Peyer's patch (tissue), 4 donors: ENCODE measurements at regions not wholly inside any gene's neighbourhood (a gene's known extent, or its start where the extent isn't known, plus 50 kb on each side); places are given as distances from the start of the nearest gene placed in this dataset.
"Not testable (repeated sequence)": the region's sequence is repeated elsewhere in the genome, so short reads cannot be mapped to it uniquely, and the experiment has no call there.

Experiments used
- CTCF ChIP-seq, 6 experiments: fragments of 450-650 bp in 4 of 6; fragments of 200-600 bp in 2 of 6; sonication (generic) in 1 of 6; IDR thresholded peaks; one replicate each; pipeline ENCODE4 v1.5.1; 2017 to 2019; ENCODE audit warnings: antibody characterized with exemption in 6 of 6, mild to moderate bottlenecking in 3 of 6, moderate library complexity in 1 of 6
- POLR2A ChIP-seq, 2 donors: fragments of 450-650 bp; IDR thresholded peaks; one replicate each; pipeline ENCODE4 v1.5.1; 2017; ENCODE audit warnings: antibody characterized with exemption in 2 of 2, mild to moderate bottlenecking in 2 of 2, moderate library complexity in 2 of 2

DNA sequence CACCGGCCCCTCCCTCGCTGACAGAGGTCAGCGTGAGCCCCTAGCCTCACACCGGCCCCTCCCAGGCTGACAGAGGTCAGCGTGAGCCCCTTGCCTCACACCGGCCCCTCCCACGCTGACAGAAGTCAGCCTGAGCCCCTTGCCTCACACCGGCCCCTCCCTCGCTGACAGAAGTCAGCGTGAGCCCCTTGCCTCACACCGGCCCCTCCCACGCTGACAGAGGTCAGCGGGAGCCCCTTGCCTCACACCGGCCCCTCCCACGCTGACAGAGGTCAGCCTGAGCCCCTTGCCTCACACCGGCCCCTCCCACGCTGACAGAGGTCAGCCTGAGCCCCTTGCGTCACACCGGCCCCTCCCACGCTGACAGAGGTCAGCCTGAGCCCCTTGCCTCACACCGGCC lies 355.5 kb downstream of the ZNF37A start:
- TF ChIP-seq POLR2A, CTCF (IDR thresholded peaks at IDR 0.05): not testable (repeated sequence)
